SK-N-MC (cell line): ENCODE measurements at regions not wholly inside any gene's neighbourhood (a gene's known extent, or its start where the extent isn't known, plus 50 kb on each side); places are given as distances from the start of the nearest gene placed in this dataset.

Experiments
- DNase-seq: peaks from one replicate; pipeline ENCODE4 v3.0.0-alpha.2; 2011; ENCODE audit warnings: low read depth, low spot score
- H3K27ac ChIP-seq: fragments of 200-600 bp; sonication (generic); 2 replicates; pipeline ENCODE4 v1.5.1; 2016; ENCODE audit warnings: mixed run types
- H3K36me3 ChIP-seq: fragments of 200-600 bp; sonication (generic); 2 replicates; pipeline ENCODE4 v1.6.1; 2017; ENCODE audit warnings: antibody characterized with exemption, low read length, mixed read lengths; ENCODE audit not compliant: insufficient read depth
- H3K4me3 ChIP-seq: fragments of 200-600 bp; sonication (generic); 2 replicates; pipeline ENCODE4 v1.5.1; 2016
- H3K9ac ChIP-seq: fragments of 200-600 bp; sonication (generic); 2 replicates; pipeline ENCODE4 v1.8.0; 2017; ENCODE audit warnings: mixed run types, mixed read lengths; ENCODE audit not compliant: insufficient read length
- H3K9me3 ChIP-seq: fragments of 200-600 bp; sonication (generic); 2 replicates; pipeline ENCODE4 v1.6.1; 2017; ENCODE audit warnings: low read depth, mild to moderate bottlenecking, antibody characterized with exemption, low read length, moderate library complexity, mixed read lengths
- EZH2 ChIP-seq: fragments of 200-600 bp; sonication (generic); IDR thresholded peaks from one replicate; pipeline ENCODE4 v1.6.1; 2017; ENCODE audit warnings: antibody characterized with exemption
- FOXP2 ChIP-seq: optimal IDR thresholded peaks from 2 replicates; pipeline ENCODE3; 2011; ENCODE audit warnings: mild to moderate bottlenecking, moderate library complexity; ENCODE audit not compliant: insufficient read depth; ENCODE audit errors: extremely low read length, control extremely low read depth
- POLR2AphosphoS5 ChIP-seq: IDR thresholded peaks from 2 replicates; pipeline ENCODE4 v1.6.1; 2012; ENCODE audit warnings: mild to moderate bottlenecking, low read depth, low read length, borderline replicate concordance

- TF ChIP-seq FOXP2 = no peak
- no peak for TF ChIP-seq POLR2AphosphoS5
- TF ChIP-seq EZH2 = no peak
- no peaks in the 10 kb centered on the region for H3K36me3 ChIP-seq
- no peak overlapping the region for H3K9ac ChIP-seq
- no peak overlapping the region for H3K4me3 ChIP-seq
- no peaks in the 10 kb centered on the region for H3K9me3 ChIP-seq
- H3K27ac ChIP-seq = no peak overlapping the region
- DNase-seq = no peak
Measured at GRCh38 chr15:25238716-25239470, 199.9 kb downstream of the UBE3A start.

- TF ChIP-seq POLR2AphosphoS5 (no peak), FOXP2 (no peak), EZH2 (no peak)
- Histone ChIP-seq H3K9me3 (no peaks in the 10 kb centered on the region), H3K4me3 (no peak overlapping the region), H3K27ac (no peak overlapping the region), H3K9ac (no peak overlapping the region), H3K36me3 (no peaks in the 10 kb centered on the region)
- DNase-seq = no peak
Measured at GRCh38 chr15:25239471-25240345, 199.1 kb downstream of the UBE3A start.

DNA sequence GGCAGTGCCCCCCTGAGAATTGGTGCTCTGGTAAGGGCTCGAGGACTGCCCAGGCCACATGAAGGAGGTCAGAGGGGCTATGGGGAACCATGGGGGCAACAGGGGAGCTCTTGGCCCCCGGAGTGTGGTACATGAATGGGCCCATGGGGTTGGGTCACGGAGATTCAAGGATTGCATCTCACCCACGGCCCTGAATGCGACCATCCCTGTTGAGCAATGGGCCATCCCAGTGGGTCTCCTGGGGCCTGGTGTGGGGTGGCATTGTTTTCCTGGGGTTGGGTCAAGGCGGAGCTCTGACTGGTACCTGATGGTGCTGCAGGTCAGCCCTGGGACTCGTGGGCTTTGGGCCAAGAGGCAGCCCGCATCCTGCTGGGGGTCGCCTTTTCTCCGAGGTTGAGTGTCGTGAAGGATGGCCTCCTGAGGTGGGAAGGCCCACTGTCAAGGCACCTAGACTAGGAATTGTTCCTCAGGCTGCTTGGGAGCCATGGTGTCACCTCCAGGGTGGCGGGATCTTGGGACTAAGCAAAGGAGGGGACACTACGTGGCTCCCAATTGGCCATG, 198.3 kb downstream of the UBE3A start:
- H3K36me3 ChIP-seq = no peaks in the 10 kb centered on the region
- no peaks in the 10 kb centered on the region for H3K9me3 ChIP-seq

GRCh38 chr15:25241241-25241801, 197.5 kb downstream of the UBE3A start:
- no peaks in the 10 kb centered on the region for H3K9me3 ChIP-seq
- H3K36me3 ChIP-seq = no peaks in the 10 kb centered on the region
- no peak for TF ChIP-seq POLR2AphosphoS5
- TF ChIP-seq FOXP2 = no peak
- TF ChIP-seq EZH2 = no peak
- no peak for DNase-seq
- H3K9ac ChIP-seq = no peak overlapping the region
- H3K4me3 ChIP-seq = no peak overlapping the region
- H3K27ac ChIP-seq = no peak overlapping the region

More for the DNA sequence above, 198.3 kb downstream of the UBE3A start:
- no peak for TF ChIP-seq EZH2
- no peak for TF ChIP-seq POLR2AphosphoS5
- TF ChIP-seq FOXP2 = no peak
- H3K4me3 ChIP-seq = no peak overlapping the region
- DNase-seq = no peak
- H3K9ac ChIP-seq = no peak overlapping the region
- H3K27ac ChIP-seq = no peak overlapping the region

DNA sequence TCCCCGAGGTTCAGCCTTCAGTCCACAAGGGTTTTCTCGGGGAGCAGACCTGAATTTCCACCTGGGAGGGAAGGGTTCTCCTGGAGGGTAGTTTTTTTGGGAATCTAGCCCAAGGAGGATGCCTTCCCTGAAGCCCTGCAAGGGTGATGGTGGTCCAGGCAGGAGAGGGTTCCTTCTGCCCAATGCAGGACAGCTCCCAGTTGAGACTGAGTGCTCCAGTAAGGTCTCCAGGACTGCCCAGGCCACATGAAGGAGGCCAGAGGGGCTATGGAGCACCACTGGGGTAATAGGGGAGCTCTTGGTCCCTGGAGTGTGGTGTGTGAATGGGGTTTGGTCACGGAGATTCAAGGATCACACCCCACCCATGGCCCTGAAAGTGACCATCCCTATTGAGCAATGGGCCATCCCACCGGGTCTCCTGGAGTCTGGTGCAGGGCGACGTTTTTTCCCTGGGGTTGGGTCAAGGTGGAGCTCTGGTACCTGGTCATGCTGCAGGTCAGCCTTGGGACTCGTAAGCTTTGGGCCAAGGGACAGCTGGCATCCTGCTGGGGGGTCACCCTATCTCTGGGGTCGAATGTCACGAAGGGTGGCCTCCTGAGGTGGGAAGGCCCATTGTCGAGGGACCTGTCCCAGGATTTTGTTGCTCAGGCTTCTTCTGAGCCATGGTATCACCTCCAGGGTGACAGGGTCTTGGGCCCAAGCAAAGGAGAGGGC, 196.5 kb downstream of the UBE3A start:
- no peaks in the 10 kb centered on the region for H3K36me3 ChIP-seq
- TF ChIP-seq POLR2AphosphoS5 = no peak
- TF ChIP-seq FOXP2 = no peak
- TF ChIP-seq EZH2 = no peak
- no peak overlapping the region for H3K4me3 ChIP-seq
- H3K9me3 ChIP-seq = no peaks in the 10 kb centered on the region
- H3K27ac ChIP-seq = no peak overlapping the region
- DNase-seq = no peak
- no peak overlapping the region for H3K9ac ChIP-seq

GRCh38 chr15:25242957-25243799, 195.6 kb downstream of the UBE3A start:
- Histone ChIP-seq H3K27ac (no peak overlapping the region), H3K36me3 (no peaks in the 10 kb centered on the region), H3K9ac (no peak overlapping the region), H3K4me3 (no peak overlapping the region), H3K9me3 (no peaks in the 10 kb centered on the region)
- DNase-seq = no peak
- TF ChIP-seq POLR2AphosphoS5 (no peak), EZH2 (no peak), FOXP2 (no peak)

DNA sequence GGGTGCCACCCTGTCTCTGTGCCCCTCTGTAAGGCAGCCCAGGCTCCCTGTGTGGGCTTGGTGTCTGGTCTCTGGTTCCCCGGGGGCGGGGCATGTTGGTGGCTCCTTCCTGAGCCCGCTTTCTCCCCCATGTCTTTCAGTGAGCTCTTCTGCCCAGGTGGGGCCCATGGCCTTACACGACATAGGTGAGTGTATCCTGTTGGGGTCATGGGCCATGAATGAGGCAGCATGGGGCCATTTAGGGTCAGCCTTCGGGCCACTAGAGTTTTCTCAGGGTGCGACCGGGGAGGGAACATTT, 195.1 kb downstream of the UBE3A start:
- no peak overlapping the region for H3K9ac ChIP-seq
- H3K27ac ChIP-seq = no peak overlapping the region
- no peak overlapping the region for H3K4me3 ChIP-seq
- H3K9me3 ChIP-seq = no peaks in the 10 kb centered on the region
- no peaks in the 10 kb centered on the region for H3K36me3 ChIP-seq
- no peak for DNase-seq
- TF ChIP-seq POLR2AphosphoS5 (no peak), FOXP2 (no peak), EZH2 (no peak)
